Ishikawa (cell line): ENCODE measurements at regions not wholly inside any gene's neighbourhood (a gene's known extent, or its start where the extent isn't known, plus 50 kb on each side); places are given as distances from the start of the nearest gene placed in this dataset.

ENCODE experiments used
- CEBPB ChIP-seq: IDR thresholded peaks from 2 replicates; pipeline ENCODE4 v1.6.1; 2012
- CREB1 ChIP-seq: IDR thresholded peaks from 2 replicates; pipeline ENCODE4 v1.6.1; 2012; ENCODE audit warnings: low read depth
- EGR1 ChIP-seq: IDR thresholded peaks from 2 replicates; pipeline ENCODE4 v1.6.1; 2012
- EP300 ChIP-seq: IDR thresholded peaks from 2 replicates; pipeline ENCODE4 v1.6.1; 2012; ENCODE audit warnings: borderline replicate concordance
- FOXM1 ChIP-seq: IDR thresholded peaks from 2 replicates; pipeline ENCODE4 v1.6.1; 2012; ENCODE audit warnings: low read depth, borderline replicate concordance
- MAX ChIP-seq: IDR thresholded peaks from 2 replicates; pipeline ENCODE4 v1.6.1; 2012
- NFIC ChIP-seq: IDR thresholded peaks from 2 replicates; pipeline ENCODE4 v1.6.1; 2012
- RAD21 ChIP-seq: IDR thresholded peaks from 2 replicates; pipeline ENCODE4 v1.6.1; 2012; ENCODE audit warnings: low read depth
- REST ChIP-seq: IDR thresholded peaks from 2 replicates; pipeline ENCODE4 v1.6.1; 2012; ENCODE audit warnings: low read depth, mild to moderate bottlenecking
- TAF1 ChIP-seq: IDR thresholded peaks from 2 replicates; pipeline ENCODE4 v1.6.1; 2012; ENCODE audit warnings: low read depth, mild to moderate bottlenecking
- TCF12 ChIP-seq: IDR thresholded peaks from 2 replicates; pipeline ENCODE4 v1.6.1; 2012; ENCODE audit warnings: low read depth
- TEAD4 ChIP-seq: IDR thresholded peaks from 2 replicates; pipeline ENCODE4 v1.6.1; 2012
- USF1 ChIP-seq: IDR thresholded peaks from 2 replicates; pipeline ENCODE4 v1.6.1; 2012
- YY1 ChIP-seq: IDR thresholded peaks from 2 replicates; pipeline ENCODE4 v1.6.1; 2012; ENCODE audit warnings: low read depth
- ZBTB7A ChIP-seq: IDR thresholded peaks from 2 replicates; pipeline ENCODE4 v1.6.1; 2012; ENCODE audit warnings: low read depth

GRCh38 chr1:238345837-238346236 is 455.1 kb upstream of the ZP4 start:
- TF ChIP-seq YY1 (no peak), FOXM1 (no peak), TCF12 (no peak), ZBTB7A (no peak), NFIC (no peak), RAD21 (no peak), CEBPB (no peak), MAX (no peak), EP300 (no peak), TAF1 (no peak), TEAD4 (no peak), USF1 (no peak), CREB1 (no peak), EGR1 (no peak), REST (no peak)

GRCh38 chr1:238343852-238344251 is 453.1 kb upstream of the ZP4 start:
- TF ChIP-seq RAD21 (no peak), REST (no peak), TEAD4 (no peak), USF1 (no peak), MAX (no peak), YY1 (no peak), EP300 (no peak), CREB1 (no peak), NFIC (no peak), EGR1 (no peak), CEBPB (no peak), TCF12 (no peak), TAF1 (no peak), ZBTB7A (no peak), FOXM1 (no peak)

GRCh38 chr1:238341395-238341794 is 450.7 kb upstream of the ZP4 start:
- TF ChIP-seq YY1 = no peak
- TF ChIP-seq USF1 = no peak
- no peak for TF ChIP-seq CREB1
- TF ChIP-seq RAD21 = no peak
- no peak for TF ChIP-seq TEAD4
- TF ChIP-seq MAX = no peak
- TF ChIP-seq EGR1 = no peak
- no peak for TF ChIP-seq ZBTB7A
- TF ChIP-seq FOXM1 = no peak
- no peak for TF ChIP-seq TCF12
- no peak for TF ChIP-seq CEBPB

GRCh38 chr1:238340989-238341388 is 450.3 kb upstream of the ZP4 start:
- TF ChIP-seq TCF12 (no peak), RAD21 (no peak), TEAD4 (no peak), USF1 (no peak), EGR1 (no peak), ZBTB7A (no peak), NFIC (no peak), REST (no peak), TAF1 (no peak), EP300 (no peak), CEBPB (no peak)
